Stimulated activated CD8-positive, alpha-beta memory T cell treated with anti-CD3 and anti-CD28 coated beads, Interleukin-12 subunit alpha, Interleukin-12 subunit beta, amount 100 ng/mL, for 24 hours (primary cell): ENCODE measurements at regions not wholly inside any gene's neighbourhood (a gene's known extent, or its start where the extent isn't known, plus 50 kb on each side); places are given as distances from the start of the nearest gene placed in this dataset.
"Not testable (repeated sequence)": the region's sequence is repeated elsewhere in the genome, so short reads cannot be mapped to it uniquely, and the experiment has no call there.

ENCODE experiments used
- DNase-seq: peaks from one replicate; pipeline ENCODE4 v3.0.0-alpha.2; 2020; ENCODE audit errors: extremely low read depth

GRCh38 chr14:56351861-56352260, 227.7 kb upstream of the TMEM260 start:
- DNase-seq, result no peak

DNA sequence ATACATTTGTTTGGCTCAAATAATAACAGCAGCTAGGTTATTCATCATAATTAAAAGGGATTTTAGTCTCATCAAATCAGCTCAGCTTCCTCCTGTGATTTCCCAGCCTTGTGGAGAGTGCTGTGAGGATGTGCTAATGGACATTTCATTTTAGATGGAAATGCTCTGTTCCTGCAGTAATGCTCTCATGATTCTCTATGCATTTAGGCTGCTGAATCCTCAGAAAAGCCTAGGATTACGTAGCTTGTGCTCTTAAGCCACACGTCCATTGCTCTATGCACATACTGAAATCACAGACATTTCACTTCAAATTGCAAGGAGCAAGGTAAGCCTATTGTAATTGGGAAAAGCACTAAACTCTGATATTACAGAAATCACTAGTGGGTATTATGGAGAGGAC, 226.6 kb upstream of the TMEM260 start:
- no peak for DNase-seq

DNA sequence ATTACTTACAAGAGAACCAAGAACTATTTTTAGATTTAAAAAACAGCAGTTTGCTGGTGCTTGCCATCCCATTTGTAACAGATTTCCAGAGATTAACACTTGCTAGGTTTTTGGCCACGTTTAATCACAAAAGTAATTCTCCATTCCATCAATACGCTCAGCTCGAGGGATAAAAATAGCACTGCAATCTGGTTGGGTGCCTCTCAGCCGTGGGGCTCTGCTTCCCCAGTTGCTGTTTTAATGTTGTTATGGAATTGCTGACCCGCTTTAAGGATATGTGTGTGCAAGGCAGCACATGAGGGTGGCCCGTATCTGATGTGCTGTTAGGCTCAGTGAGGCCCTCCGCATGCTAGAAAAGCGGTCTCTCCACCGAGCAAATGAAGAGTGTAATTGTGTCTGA, 222.2 kb upstream of the TMEM260 start:
- no peak for DNase-seq

DNA sequence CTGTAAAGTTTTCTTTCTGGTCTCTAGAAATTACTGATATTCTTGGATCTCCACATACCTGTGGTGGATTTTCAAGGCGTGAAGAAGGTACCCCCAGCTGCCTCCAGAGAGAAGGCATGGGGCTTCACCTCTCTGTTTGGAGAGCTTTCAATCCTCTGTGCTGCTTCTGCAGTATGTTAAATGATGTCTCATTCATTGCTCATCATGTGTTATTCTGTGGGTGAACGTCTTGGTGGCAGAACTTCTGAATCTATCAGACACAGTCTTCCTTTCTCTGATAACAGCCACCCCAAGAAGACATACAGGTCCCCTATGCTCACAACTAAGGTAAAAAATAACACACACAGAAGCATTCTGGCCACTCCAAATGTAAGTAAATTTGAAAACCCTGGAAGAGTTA, 221.3 kb upstream of the TMEM260 start:
- no peak for DNase-seq

DNA sequence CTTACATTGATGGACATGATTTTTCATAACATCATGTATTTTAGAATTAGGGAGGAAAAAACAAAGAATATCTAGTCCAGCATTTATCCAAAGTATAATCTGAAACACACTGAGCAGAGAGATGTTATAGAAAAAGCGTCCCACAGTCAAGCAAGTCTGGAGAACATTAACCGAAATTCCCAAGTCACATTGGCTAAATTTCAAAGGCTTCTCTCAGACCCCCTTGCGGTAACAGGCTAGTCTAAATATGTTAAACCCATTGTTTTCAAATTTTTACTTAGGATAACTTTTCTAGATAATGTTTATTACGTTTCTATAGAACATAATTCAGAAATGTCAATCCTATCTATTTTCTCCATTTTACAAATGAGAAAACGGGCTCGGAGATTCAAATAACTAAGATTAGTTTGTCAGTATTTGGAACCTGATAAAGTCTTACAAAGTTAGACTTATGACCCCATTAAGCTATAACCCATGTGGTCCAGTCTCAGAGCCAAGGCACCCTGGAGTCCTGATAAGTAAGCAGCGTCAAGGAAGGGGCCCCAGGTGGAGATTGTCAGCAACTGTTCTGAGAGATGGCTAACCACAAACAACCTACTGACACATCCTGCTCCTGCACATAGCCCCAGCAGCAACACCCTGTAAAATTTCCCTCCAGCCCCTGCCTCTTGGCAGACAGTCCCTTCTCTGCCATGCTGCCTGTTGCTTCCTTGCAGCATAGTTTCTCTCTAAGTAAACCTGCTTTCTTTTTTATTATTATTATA, 220.6 kb upstream of the TMEM260 start:
- DNase-seq, result no peak

DNA sequence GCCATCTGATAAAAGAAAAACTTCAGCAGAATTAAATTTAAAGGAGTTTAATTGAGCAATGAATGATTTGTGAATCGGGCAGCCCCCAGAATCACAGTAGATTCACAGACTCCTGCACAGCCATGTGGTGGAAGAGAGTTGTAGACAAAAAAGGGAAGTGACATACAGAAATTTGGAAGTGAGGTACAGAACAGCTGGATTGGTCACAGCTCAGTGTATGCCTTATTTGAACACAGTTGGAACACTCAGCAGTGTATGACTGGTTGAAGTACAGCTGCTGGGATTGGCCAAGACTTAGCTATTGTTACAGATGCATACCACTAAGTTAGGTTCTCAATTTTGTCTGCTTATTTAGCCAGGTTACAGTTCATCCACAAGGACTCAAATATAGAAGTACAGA, 213.9 kb upstream of the TMEM260 start:
- DNase-seq, result not testable (repeated sequence)

- no peak for DNase-seq
Observed at GRCh38 chr14:56367416-56367815, 212.2 kb upstream of the TMEM260 start.

GRCh38 chr14:56371737-56372136, 207.9 kb upstream of the TMEM260 start:
- no peak for DNase-seq

- DNase-seq, result no peak
Observed at GRCh38 chr14:56374421-56374820, 205.2 kb upstream of the TMEM260 start.

- DNase-seq, result no peak
Observed at GRCh38 chr14:56378046-56378445, 201.6 kb upstream of the TMEM260 start.

- DNase-seq, result no peak
Observed at GRCh38 chr14:56378475-56378877, 201.1 kb upstream of the TMEM260 start.

DNA sequence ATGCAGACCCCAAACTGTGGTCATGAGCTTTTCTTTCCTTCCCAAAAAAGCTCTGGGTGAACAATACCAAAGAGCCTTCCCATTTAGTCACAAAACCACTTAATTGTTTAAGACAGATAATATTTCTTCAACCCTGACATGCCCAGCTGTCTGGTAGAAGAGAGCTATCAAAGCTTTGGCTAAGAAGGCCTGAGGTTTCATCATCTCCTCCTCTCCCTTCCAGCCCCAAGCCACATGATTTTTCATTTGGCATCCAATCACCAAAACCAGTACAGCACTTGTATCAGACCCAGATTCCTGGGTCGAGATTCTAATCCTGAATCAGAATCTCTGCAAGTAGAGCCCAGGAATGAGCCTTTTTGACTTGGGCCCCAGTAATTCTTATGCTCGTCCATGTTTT, 199.6 kb upstream of the TMEM260 start:
- no peak for DNase-seq

DNA sequence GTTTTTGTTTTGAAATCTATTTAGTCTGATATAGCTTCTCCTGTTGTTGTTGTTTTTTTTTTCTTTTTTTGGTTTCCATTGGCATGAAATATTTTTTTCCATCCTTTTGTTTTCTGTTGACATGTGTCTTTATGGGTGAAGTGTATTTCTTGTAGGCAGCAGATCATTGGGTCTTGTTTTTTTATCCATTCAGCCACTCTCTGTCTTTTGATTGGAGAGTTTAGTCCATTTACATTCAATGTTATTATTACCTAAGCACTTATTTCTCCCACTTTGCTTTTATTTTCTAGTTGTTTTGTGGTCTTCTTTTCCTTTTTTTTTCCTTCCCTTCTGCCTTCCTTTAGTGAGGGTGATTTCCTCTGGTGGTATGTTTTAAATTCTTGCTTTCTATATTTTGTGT, 193.6 kb upstream of the TMEM260 start:
- DNase-seq, result no peak

GRCh38 chr14:56390859-56391258, 188.7 kb upstream of the TMEM260 start:
- no peak for DNase-seq

GRCh38 chr14:56394826-56395530, 184.6 kb upstream of the TMEM260 start:
- no peak for DNase-seq

DNA sequence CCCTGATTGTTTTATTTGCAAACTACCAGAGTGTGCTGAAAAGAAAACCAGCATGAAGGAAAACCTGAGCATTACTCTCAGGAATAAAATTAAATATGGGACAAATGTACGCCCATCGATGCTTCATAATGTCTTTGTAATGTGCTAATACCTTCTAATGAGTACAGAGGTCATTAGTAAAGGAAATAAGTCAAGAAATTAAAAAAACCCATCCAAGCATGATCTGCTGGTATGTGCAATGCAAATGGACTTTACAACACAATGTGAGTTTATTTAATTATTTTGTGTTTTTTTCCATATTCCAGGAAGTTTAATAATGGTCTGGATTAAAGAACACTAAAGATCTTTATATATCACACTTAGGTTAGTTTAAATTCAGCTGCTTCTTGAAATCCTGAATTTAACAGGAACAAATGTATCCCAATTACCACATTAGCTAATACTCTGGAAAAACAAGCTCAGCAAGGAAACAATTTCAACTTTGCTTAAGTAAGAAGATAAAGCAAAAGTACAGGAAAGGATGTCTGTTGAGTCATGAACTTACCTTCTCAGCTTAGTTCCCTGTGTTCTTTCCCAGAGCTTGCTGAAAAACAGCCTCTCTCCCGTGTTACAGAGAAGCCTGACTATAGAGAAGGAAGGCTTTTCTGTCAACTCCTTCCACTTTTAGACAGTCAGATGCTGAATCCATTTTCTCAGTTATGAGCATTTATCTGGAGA, 179.3 kb upstream of the TMEM260 start:
- no peak for DNase-seq

DNA sequence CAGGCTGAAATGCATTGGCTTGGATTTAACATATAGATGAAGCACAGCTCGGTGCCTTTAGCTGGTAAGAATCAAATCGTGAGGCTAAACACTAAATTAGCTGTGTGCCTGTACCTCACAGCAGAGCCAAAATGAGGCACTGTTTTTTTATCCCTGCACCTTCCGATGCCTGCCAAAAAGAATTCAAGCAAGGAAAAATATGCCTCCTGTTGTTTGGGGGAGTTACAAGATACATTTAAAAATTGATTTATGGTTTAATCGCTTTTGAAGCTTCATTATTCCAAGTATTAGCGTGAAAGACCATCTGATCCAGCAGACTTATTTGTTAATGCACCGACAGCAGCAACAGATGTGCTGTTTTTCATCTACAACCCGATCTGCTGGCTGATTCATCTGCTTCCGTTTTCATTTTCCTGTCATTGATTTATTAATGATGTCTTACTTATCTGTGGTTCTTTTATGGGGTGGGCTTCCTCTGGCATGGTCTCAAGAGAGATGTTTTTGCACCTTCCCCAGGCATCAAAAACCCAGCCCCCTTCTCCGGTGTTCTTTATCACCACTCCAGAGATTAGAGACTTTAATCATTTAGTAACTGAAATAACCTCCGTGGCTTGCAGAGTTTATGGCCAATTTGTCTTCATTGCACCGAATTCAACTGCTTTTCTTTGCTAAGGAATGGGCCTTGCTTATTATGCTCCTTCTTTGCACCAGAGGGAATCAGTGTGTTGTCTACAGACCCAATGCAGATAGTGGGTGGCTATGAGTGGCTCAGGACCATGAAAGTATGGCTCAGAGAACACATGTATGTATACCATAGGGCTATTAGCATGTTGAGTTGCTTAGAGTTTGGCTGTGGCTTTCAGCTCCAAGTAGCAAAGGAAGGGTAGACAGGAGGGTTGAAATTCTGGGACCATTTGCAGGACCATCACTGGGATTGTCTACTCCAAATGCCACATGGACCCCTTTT, 166.8 kb upstream of the TMEM260 start:
- DNase-seq, result no peak

DNA sequence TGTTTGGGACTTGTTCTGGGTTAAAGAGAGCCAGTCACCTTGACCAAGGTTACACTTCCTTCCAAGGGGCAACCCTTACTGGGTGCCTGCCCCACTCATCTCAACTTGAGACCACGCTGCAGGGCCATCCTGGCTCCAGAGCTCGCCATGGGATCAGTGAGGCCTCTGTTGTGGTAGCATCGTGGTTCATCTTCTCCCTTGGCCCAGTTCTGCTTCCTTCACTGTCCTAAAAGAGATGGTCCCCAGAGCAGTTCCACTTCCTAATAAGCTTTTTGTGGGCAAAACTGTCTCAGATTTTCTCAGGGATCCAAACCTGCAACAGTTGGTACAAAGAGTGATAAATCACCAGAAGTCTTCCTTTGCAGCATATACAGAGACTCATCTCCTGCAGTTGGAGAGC, 165.9 kb upstream of the TMEM260 start:
- DNase-seq, result no peak

DNA sequence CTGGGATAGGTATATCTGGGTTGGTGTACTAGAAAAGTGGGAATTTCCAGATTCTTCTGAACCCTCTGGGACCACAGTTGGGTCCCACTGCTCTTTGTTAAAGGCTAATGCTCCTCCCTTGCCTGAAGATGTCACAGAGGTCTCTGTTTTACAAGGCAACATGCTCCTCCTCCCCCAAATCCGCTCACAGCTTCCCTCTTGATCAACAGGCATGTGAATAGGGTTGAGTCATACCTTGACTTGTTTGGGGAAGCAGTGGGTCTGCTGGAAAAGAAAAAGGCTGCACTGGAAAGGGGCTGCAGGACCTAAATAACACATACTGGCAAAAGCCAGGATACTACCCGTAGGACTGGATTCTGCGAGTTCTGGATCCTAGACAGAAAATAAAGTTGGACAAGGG, 165.4 kb upstream of the TMEM260 start:
- DNase-seq, result no peak

DNA sequence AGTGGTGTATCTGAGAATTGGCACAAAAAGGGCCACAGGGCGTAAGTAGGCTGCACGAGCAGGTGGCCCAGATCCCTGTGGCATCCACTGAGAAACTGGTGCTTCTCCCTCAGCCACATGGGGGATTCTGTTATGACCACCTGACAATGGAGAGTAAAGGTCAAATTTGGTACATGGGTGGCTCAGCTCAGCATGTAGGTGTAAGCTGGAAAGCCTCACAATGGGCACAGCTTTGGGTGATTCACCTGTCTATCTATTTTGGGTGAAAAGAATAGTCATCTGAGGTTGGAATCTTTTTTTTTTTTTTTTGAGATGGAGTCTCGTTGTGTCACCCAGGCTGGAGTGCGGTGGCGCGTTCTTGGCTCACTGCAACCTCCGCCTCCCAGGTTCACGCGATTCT, 163.4 kb upstream of the TMEM260 start:
- no peak for DNase-seq

GRCh38 chr14:56417173-56417572, 162.4 kb upstream of the TMEM260 start:
- no peak for DNase-seq

- DNase-seq, result no peak
Observed at GRCh38 chr14:56419750-56420149, 159.8 kb upstream of the TMEM260 start.
